GM18909 (cell line): ENCODE measurements at regions not wholly inside any gene's neighbourhood (a gene's known extent, or its start where the extent isn't known, plus 50 kb on each side); places are given as distances from the start of the nearest gene placed in this dataset.

Experiments
- ATAC-seq: cut with Tn5 transposase; IDR thresholded peaks from one replicate; pipeline ENCODE4 v1.9.1; 2021; ENCODE audit warnings: mild to moderate bottlenecking; ENCODE audit not compliant: unreplicated experiment, poor library complexity

DNA sequence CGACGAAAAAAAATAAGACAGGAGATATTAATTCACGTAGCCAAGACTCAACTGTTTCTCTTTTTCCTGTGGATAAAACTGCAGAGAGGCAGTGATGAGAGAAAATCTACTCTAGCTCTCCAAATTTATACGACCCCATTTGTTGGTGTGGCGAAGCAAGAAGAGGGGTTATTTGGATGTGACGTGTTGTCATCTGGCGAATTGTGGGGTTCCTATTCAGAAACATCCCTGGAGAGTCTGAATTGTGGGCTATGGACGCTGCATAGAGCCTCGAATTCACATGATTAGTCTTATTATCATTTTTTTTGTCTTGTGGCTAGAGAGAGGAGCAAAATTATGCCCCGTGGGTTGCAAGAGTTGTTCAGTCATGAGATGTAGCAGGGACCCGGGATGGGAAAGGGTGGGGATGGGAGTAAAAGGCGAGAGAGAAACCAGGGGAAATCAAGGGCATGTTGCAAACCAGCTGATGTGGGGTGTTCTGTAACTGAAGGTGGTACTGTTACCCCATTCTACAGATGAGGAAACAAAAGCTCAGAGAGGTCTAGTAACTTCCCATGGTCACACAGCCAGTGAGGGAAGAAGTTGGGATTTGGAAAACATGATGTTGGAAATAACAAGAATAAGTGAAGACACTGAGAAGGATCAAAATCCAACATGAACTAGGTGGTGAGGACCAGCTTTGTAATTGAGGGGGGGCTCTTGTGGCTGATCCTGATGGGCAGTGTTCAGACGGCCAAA, 69.2 kb upstream of the SFMBT2 start:
- ATAC-seq: no peak

DNA sequence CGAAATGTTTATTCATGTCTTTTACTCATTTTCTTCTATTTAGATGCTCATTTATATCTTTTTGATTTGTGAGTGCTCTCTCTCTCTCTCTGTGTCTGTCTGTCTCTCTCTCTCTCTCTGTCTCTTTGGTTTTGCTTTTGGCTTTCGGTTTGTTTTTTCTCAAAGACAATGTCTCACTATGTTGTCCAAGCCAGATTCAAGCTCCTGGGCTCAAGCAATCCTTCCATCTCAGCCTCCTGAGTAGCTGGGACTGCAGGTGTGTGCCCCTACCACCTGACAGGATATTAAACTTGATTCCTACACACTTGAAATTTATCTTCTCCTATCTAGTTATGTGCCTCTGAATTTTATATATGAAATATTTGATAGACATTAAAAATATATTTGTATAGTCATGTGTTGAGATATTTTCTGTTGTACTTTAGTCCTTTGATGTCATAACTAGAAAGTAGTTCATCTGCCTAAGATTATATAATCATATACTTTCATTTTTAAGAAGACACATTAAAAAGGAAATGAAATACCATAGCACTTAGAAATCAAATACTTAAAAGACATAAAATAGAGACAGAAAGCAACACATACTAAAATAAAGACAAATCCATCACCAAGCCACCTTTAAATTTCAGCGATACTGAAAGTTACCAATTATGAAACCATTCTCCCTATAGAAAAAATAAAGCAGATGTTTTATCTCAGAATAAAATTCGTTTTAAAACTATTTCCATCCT, 68.1 kb upstream of the SFMBT2 start:
- no peak for ATAC-seq

DNA sequence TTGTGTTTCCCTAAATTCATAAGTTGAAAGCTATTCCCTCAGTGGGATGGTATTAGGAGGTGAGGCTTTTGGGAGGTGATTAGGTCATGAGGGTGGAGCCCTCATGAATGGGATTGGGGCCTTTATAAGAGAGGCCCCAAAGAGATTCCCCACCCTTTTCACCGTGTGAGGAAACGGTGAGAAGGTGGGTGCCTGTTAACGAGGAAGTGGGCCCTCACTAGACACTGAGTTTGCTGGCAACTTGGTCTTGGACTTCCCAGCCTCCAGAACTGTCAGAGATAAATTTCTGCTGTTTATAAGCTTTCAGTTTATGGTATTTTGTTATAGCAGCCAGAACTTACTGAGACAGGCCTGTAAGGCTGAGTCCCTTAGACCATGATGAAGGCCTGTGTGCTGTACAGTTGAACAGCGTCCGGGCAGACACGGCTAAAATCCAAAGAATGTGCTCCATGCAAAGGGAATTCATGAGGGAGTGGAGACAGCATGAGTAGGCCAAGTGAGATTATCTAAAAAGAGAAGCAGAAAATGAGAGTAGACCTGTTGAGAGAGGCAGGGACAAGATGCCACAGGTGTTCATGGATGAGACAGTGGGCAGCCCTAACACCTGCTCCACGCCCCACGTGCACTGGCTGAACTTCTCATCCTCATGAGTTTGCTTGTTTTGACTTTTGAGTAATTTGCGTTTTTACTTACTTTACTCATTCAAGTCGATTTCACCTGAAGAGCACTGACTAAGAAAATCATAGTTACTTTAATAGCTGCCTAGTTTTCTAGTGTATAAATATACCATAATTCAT, 66.9 kb upstream of the SFMBT2 start:
- ATAC-seq: no peak

DNA sequence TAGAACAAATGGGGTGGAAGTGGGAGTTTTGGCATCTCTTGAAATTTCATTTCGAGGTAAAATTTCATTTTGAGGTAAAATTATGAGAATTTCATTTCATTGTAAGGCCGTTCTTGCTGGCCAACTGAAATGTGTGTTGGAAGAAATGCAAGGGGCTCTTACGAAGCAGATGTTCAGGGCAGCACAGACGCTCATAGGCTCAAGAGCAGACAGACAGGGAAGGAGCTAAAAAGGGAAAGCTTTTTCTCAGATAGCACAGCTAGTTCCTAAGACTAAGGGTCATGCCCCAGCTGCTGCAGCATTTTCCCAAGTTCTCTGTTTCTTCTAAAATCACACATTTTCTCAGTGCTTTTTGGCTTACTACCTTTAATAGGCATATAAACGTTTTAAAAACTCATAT, 65.1 kb upstream of the SFMBT2 start:
- no peak for ATAC-seq

DNA sequence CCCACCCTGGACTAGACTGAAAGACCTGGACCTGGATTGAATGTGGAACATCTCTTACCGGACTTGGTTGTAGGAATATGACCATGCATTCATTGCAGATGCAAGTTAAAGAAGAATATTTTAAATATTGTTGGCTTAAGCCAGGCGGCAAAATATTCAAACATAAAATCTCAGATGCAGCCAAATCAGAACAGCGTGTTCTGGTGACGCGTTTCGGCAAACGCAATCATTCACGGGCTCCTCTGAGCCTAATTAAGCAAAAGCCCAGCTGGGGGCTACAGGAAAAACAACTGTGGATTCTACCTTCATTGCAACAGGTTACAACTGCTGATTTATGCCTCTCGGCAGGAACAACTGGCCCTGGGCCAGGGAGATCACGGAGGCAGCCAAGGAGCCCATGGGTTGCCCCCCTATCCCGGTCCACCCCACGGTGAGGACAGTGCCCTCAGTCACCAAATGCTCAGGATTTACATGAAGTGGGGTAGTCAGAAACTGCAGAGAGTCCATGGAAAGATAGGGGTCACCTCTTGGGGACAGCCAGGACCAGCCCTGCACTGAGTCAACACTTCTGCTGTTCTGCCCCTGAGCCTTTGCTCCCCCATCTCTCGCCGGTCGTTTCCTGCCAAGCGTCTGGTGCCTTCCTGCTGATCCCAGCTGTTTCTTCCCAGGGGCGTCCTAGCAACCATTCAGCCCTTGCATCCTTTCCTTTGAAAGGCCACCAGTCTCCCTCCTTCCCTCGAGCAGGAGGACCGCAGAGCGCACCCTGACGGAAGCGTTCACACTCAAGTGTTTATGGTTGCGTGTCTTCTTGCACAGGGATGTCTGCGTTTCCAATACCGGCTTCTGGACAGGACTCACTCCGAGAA, 64.4 kb upstream of the SFMBT2 start:
- no peak for ATAC-seq

DNA sequence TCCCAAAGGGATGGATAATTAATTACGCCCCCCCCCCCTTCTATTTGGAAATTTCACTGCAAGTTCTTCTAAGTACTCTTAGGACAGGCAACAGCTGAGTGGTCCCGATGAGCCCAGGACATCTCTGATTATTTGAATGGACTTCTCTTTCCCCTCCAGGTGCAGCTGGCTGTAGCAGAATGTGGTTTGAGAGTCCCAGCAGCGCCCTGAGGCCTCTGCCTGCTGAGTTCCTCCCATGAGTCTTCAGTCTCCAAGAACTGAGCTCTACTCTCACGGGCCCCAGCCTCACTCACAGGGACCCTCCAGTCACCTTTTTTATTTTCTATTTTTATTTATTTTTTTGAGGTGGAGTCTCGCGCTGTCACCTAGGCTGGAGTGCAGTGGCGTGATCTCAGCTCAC, 63.6 kb upstream of the SFMBT2 start:
- ATAC-seq: no peak

DNA sequence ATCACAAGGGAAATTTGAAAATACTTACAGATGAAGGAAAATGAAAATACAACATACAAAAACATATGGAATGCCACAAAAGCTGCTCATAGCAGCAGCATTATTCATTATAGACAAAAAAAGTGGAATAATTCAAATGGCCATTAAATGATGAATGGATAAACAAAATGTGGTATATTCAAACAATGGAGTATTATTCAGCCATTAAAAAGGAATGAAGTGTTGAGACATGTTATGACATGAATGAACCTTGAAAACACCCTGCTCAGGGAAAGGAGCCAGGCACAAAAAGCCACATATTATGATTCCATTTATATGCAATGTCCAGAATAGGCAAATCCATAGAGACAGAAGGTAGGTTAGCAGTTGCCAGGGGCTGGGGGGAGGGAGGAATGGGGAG, 62.6 kb upstream of the SFMBT2 start:
- ATAC-seq: no peak

DNA sequence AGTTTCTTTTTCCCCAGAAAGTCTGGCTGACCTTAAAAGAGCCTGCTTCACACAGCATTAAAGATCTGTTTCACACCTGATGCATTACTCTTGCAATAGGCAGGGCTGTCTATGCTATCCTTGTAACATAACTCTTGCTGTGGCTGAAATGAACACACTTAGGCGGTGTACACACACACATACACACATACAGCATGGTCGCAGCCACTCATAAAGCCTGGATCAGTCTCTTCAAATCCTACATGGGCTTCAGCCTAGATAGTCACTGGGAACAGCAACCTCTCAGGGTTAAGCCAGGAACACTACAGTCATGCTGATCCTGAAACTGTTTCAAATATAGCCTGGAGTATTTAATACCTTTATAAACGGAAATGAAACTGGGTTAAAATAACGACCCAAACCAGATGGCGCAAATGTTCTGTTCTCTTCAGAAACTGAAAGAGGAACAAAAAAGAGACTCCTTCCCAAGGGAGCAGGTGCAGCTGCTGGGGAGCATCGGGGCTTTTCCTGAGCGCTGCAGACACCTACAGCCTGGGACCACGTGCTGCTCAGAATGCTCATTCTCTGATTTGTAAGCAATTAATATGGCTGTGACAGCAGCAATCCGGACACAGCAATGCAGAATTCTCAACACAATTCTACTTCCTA, 61.0 kb upstream of the SFMBT2 start:
- ATAC-seq: peak; percentile 90

DNA sequence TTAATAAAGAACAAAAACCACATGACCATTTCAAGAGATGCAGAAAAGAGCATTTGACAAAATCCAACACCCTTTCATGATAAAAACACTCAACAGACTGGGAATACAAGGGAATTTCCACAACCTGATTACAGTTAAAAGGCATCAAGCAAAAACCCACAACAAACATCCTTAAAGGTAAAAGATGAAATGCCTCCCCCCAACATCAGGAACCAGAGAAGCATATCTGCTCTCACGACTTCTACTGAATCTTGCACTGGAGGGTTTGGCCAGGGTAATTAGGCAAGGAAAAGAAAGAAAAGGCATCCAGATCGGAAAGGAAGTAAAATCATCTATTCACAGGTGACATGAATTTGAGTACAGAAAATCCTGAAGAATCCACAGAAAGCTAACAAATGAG, 59.5 kb upstream of the SFMBT2 start:
- ATAC-seq: no peak

DNA sequence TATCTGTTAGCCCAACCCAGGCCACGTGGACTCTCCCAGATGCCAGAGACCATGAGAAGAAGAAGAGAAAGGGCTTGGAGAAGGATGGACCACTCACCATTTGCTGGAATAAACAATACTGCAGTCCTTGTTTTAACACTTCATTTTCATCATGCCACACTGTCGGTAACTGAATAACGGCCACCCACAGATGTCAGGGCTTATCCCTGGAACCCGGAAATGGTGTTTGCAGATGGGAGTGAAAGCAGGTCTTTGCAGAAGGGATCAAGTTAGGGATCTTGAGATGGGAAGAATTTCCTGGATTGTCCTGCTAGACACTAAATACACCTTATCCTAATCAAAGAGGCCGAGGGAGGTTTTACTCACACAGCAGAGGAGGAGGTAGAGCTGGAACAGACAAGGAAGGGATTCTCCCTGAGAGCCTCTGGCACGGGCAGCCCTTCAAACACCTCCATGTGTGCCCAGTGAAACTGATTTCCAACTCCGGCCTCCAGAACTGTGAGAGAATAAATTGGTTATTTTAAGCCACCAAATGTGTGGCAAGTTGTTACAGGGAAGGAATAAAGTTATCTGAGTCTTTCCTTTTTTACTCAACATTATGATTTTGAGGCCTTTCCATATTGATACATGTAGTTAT, 56.3 kb upstream of the SFMBT2 start:
- no peak for ATAC-seq

DNA sequence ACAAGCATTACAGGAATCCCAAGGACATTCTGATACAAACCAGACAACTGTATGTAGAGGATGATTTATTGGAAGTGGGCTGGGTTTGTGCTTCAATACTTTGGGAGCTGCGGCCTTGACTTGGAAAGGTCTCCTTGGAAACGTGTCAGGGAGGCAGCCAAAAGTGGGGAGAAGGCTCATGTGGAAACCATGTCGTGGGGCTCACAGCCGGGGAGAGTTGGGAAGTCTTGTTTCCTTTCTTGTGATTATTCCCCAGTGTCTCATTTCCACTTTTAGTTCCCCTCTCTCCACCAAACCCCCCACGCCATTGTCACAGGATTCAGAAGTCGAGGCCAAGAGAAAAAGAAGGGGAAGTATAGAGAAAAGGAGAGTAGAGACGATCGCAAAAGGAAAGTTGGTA, 53.9 kb upstream of the SFMBT2 start:
- no peak for ATAC-seq
